Bronchial epithelial cell (primary cell): ENCODE measurements at regions not wholly inside any gene's neighbourhood (a gene's known extent, or its start where the extent isn't known, plus 50 kb on each side); places are given as distances from the start of the nearest gene placed in this dataset.

Source experiments
- DNase-seq: peaks from one replicate; pipeline ENCODE4 v3.0.0-alpha.2; 2010; ENCODE audit warnings: low read depth
- FAIRE-seq: peaks from 2 replicates; lab custom pipeline; 2011; peaks lifted over from hg19 to GRCh38; lab: Jason Lieb, UNC
- H3K27me3 ChIP-seq: 2 replicates; pipeline ENCODE4 v1.5.1; 2011; ENCODE audit warnings: low read length; ENCODE audit not compliant: control insufficient read depth, insufficient read depth
- H3K36me3 ChIP-seq: 2 replicates; pipeline ENCODE4 v1.5.1; 2011; ENCODE audit warnings: low read length; ENCODE audit not compliant: control insufficient read depth, insufficient read depth
- H3K4me3 ChIP-seq: 2 replicates; pipeline ENCODE4 v1.5.1; 2011; ENCODE audit warnings: mild to moderate bottlenecking, low read depth, low read length, control low read depth
- CTCF ChIP-seq: IDR thresholded peaks from 2 replicates; pipeline ENCODE4 v1.5.1; 2011; ENCODE audit warnings: mild to moderate bottlenecking, moderate library complexity, low read length, control low read depth, inconsistent platforms; ENCODE audit not compliant: insufficient read depth, severe bottlenecking

GRCh38 chr10:9625304-9625703, 1392.4 kb upstream of the CELF2 start:
- Histone ChIP-seq H3K4me3 (no peak overlapping the region), H3K36me3 (no peaks in the 10 kb centered on the region), H3K27me3 (no peaks in the 10 kb centered on the region)
- no peak for DNase-seq
- TF ChIP-seq CTCF: no peak
- FAIRE-seq: no peak

DNA sequence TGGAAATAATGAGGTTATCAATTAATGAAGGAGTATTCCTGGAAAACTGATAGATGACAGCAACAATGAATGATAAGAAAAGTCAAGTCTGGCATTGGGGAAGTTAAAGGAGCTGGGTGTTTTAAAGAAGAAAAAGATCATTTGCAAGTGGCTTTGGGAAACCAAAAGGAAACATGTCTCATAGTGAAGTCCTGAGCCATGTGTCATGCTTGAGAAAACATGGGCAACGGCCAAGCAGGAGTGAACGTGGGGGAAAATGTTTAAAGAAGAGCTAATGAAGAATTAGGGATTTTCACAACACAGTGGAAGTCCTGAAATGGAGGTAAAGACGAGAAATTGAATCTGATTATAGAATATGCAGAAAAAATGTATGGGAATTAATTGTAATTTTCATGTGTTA, 1383.2 kb upstream of the CELF2 start:
- no peak for FAIRE-seq
- peak; percentile 75 for DNase-seq
- Histone ChIP-seq H3K4me3 (no peak overlapping the region), H3K27me3 (no peaks in the 10 kb centered on the region), H3K36me3 (no peaks in the 10 kb centered on the region)
- no peak for TF ChIP-seq CTCF

DNA sequence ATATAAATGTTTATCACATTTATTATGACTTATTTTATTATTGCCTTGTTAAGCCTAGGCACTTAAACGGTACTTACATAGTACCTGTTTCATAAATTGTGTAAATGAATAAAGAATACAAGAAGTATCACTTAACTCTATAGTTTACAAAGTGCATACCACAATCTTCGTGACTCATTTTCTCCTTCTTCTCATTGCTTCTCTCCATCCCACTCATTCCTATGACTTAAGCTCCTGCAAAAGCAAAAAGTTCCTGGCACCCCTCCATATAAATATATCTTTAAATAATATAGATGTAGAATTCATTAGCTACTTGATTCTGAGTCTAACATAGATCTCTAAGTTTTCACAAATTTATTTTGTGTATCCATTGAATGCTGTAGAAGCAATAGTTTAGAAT, 1382.0 kb upstream of the CELF2 start:
- Histone ChIP-seq H3K27me3 (no peaks in the 10 kb centered on the region), H3K4me3 (no peak overlapping the region), H3K36me3 (no peaks in the 10 kb centered on the region)
- no peak for FAIRE-seq
- DNase-seq: peak; percentile 82
- TF ChIP-seq CTCF: no peak

DNA sequence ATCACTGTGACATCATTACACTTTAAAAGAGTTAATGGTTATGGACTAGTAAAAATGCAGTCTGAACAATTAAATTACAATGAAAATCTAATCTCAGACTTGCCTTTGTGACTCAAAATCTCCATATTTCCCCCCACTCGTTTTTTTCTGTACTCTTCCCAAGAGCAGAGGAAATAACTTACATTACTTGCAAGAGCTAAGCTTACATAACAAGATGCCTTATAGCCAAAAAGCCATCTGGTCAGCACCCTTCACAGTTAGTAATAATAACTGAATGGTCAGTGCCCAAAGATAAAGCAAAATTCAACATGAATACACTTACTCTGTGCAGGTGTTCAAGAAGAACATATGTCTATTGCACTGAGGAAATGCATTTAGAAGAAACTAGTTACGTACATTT, 1381.5 kb upstream of the CELF2 start:
- Histone ChIP-seq H3K4me3 (no peak overlapping the region), H3K27me3 (no peaks in the 10 kb centered on the region), H3K36me3 (no peaks in the 10 kb centered on the region)
- FAIRE-seq: no peak
- TF ChIP-seq CTCF: no peak
- no peak for DNase-seq

- FAIRE-seq (no peak), DNase-seq (no peak)
- H3K4me3 ChIP-seq: no peak overlapping the region
- no peak for TF ChIP-seq CTCF
- H3K36me3 ChIP-seq: no peaks in the 10 kb centered on the region
- no peaks in the 10 kb centered on the region for H3K27me3 ChIP-seq
Measured at GRCh38 chr10:9643782-9644181, 1373.9 kb upstream of the CELF2 start.

- FAIRE-seq (no peak), DNase-seq (no peak)
- no peaks in the 10 kb centered on the region for H3K27me3 ChIP-seq
- H3K36me3 ChIP-seq: no peaks in the 10 kb centered on the region
- no peak overlapping the region for H3K4me3 ChIP-seq
- TF ChIP-seq CTCF: no peak
Measured at GRCh38 chr10:9645404-9645803, 1372.3 kb upstream of the CELF2 start.
